Activated CD8-positive, alpha-beta memory T cell treated with anti-CD3 and anti-CD28 coated beads, Interleukin-2, amount 10 ng/mL, durations not matched to agents 7 days and 5 days (primary cell): ENCODE measurements at regions not wholly inside any gene's neighbourhood (a gene's known extent, or its start where the extent isn't known, plus 50 kb on each side); places are given as distances from the start of the nearest gene placed in this dataset.

ENCODE experiments used
- ATAC-seq: fragments of 150-1000 bp; cut with Tn5 transposase; one replicate; pipeline ENCODE4 v1.10.0; 2021; ENCODE audit warnings: moderate library complexity
- CTCF ChIA-PET: fragments of 350-600 bp; sonication (Branson Sonifier 250); formaldehyde crosslinking; loops from one replicate; lab custom pipeline; 2021; ENCODE audit warnings: antibody characterized with exemption; lab: Charles Lee
- DNase-seq: peaks from one replicate; pipeline ENCODE4 v3.0.0-alpha.2; 2020
- H3K27ac Mint-ChIP-seq: one replicate; pipeline ENCODE4 v1.8.0; 2021; ENCODE audit warnings: mild to moderate bottlenecking, mixed read lengths
- H3K27me3 Mint-ChIP-seq: one replicate; pipeline ENCODE4 v1.8.0; 2021; ENCODE audit warnings: mixed read lengths
- H3K36me3 Mint-ChIP-seq: one replicate; pipeline ENCODE4 v1.8.0; 2021; ENCODE audit warnings: mild to moderate bottlenecking, mixed read lengths
- H3K4me1 Mint-ChIP-seq: one replicate; pipeline ENCODE4 v1.8.0; 2021; ENCODE audit warnings: mixed read lengths
- H3K4me3 Mint-ChIP-seq: one replicate; pipeline ENCODE4 v1.8.0; 2021; ENCODE audit warnings: mild to moderate bottlenecking, moderate library complexity, mixed read lengths
- H3K9me3 Mint-ChIP-seq: one replicate; pipeline ENCODE4 v1.8.0; 2022; ENCODE audit warnings: low read depth, mixed read lengths

- H3K9me3 Mint-ChIP-seq, result no peaks in the 10 kb centered on the region
Observed at GRCh38 chr6:133610971-133611370, 277.9 kb upstream of the TCF21 start.

GRCh38 chr6:133612459-133612858, 276.5 kb upstream of the TCF21 start:
- Mint-ChIP-seq H3K36me3 (no peaks in the 10 kb centered on the region), H3K9me3 (no peaks in the 10 kb centered on the region), H3K4me1 (no peaks in the 10 kb centered on the region), H3K27ac (no peak overlapping the region), H3K4me3 (no peak overlapping the region), H3K27me3 (no peaks in the 10 kb centered on the region)
- ATAC-seq (no peak), DNase-seq (no peak)
- CTCF ChIA-PET, result no interaction called here

More at GRCh38 chr6:133610971-133611370, 277.9 kb upstream of the TCF21 start:
- CTCF ChIA-PET, result no interaction called here
- Mint-ChIP-seq H3K4me1 (no peaks in the 10 kb centered on the region), H3K36me3 (no peaks in the 10 kb centered on the region), H3K4me3 (no peak overlapping the region), H3K27ac (no peak overlapping the region), H3K27me3 (no peaks in the 10 kb centered on the region)
- DNase-seq (no peak), ATAC-seq (no peak)

- no peaks in the 10 kb centered on the region for H3K27me3 Mint-ChIP-seq
- no peak overlapping the region for H3K4me3 Mint-ChIP-seq
- H3K4me1 Mint-ChIP-seq, result no peaks in the 10 kb centered on the region
- CTCF ChIA-PET, result no interaction called here
- no peak for ATAC-seq
- H3K9me3 Mint-ChIP-seq, result no peaks in the 10 kb centered on the region
- no peaks in the 10 kb centered on the region for H3K36me3 Mint-ChIP-seq
- no peak overlapping the region for H3K27ac Mint-ChIP-seq
- DNase-seq, result no peak
Observed at GRCh38 chr6:133613211-133613610, 275.7 kb upstream of the TCF21 start.

GRCh38 chr6:133621751-133622150, 267.2 kb upstream of the TCF21 start:
- no peaks in the 10 kb centered on the region for H3K9me3 Mint-ChIP-seq
- H3K27ac Mint-ChIP-seq, result no peak overlapping the region
- no peak overlapping the region for H3K4me3 Mint-ChIP-seq
- H3K36me3 Mint-ChIP-seq, result no peaks in the 10 kb centered on the region
- DNase-seq, result no peak
- CTCF ChIA-PET, result no interaction called here
- H3K27me3 Mint-ChIP-seq, result no peaks in the 10 kb centered on the region
- no peak for ATAC-seq
- no peaks in the 10 kb centered on the region for H3K4me1 Mint-ChIP-seq

GRCh38 chr6:133623065-133623464, 265.8 kb upstream of the TCF21 start:
- Mint-ChIP-seq H3K4me1 (no peaks in the 10 kb centered on the region), H3K4me3 (no peak overlapping the region), H3K9me3 (no peaks in the 10 kb centered on the region), H3K36me3 (no peaks in the 10 kb centered on the region), H3K27me3 (no peaks in the 10 kb centered on the region), H3K27ac (no peak overlapping the region)
- ATAC-seq (no peak), DNase-seq (no peak)
- CTCF ChIA-PET, result no interaction called here

- no peaks in the 10 kb centered on the region for H3K9me3 Mint-ChIP-seq
- H3K27ac Mint-ChIP-seq, result no peak overlapping the region
- H3K36me3 Mint-ChIP-seq, result no peaks in the 10 kb centered on the region
- no peaks in the 10 kb centered on the region for H3K4me1 Mint-ChIP-seq
- CTCF ChIA-PET, result no interaction called here
- ATAC-seq, result no peak
- H3K27me3 Mint-ChIP-seq, result no peaks in the 10 kb centered on the region
- no peak overlapping the region for H3K4me3 Mint-ChIP-seq
- no peak for DNase-seq
Observed at GRCh38 chr6:133623621-133624020, 265.3 kb upstream of the TCF21 start.

- H3K9me3 Mint-ChIP-seq, result no peaks in the 10 kb centered on the region
- DNase-seq (no peak), ATAC-seq (no peak)
- H3K27ac Mint-ChIP-seq, result no peak overlapping the region
- H3K4me3 Mint-ChIP-seq, result no peak overlapping the region
- H3K4me1 Mint-ChIP-seq, result no peaks in the 10 kb centered on the region
- CTCF ChIA-PET, result no interaction called here
- no peaks in the 10 kb centered on the region for H3K27me3 Mint-ChIP-seq
- H3K36me3 Mint-ChIP-seq, result no peaks in the 10 kb centered on the region
Observed at GRCh38 chr6:133626096-133626666, 262.7 kb upstream of the TCF21 start.

- Mint-ChIP-seq H3K36me3 (no peaks in the 10 kb centered on the region), H3K27ac (no peak overlapping the region), H3K4me1 (no peaks in the 10 kb centered on the region), H3K27me3 (no peaks in the 10 kb centered on the region), H3K9me3 (no peaks in the 10 kb centered on the region), H3K4me3 (no peak overlapping the region)
- ATAC-seq (no peak), DNase-seq (no peak)
- CTCF ChIA-PET, result no interaction called here
Observed at GRCh38 chr6:133629970-133630369, 258.9 kb upstream of the TCF21 start.

- H3K36me3 Mint-ChIP-seq, result no peaks in the 10 kb centered on the region
- ATAC-seq, result no peak
- H3K4me1 Mint-ChIP-seq, result no peaks in the 10 kb centered on the region
- no peak overlapping the region for H3K27ac Mint-ChIP-seq
- no peaks in the 10 kb centered on the region for H3K9me3 Mint-ChIP-seq
- DNase-seq, result no peak
- H3K27me3 Mint-ChIP-seq, result no peaks in the 10 kb centered on the region
- CTCF ChIA-PET, result no interaction called here
- no peak overlapping the region for H3K4me3 Mint-ChIP-seq
Observed at GRCh38 chr6:133630651-133631050, 258.3 kb upstream of the TCF21 start.

GRCh38 chr6:133631421-133631820, 257.5 kb upstream of the TCF21 start:
- Mint-ChIP-seq H3K4me1 (no peaks in the 10 kb centered on the region), H3K4me3 (no peak overlapping the region), H3K27ac (no peak overlapping the region), H3K9me3 (no peaks in the 10 kb centered on the region), H3K27me3 (no peaks in the 10 kb centered on the region), H3K36me3 (no peaks in the 10 kb centered on the region)
- no peak for DNase-seq
- CTCF ChIA-PET, result no interaction called here
- ATAC-seq, result no peak

- no peaks in the 10 kb centered on the region for H3K36me3 Mint-ChIP-seq
- no peak overlapping the region for H3K4me3 Mint-ChIP-seq
- H3K27ac Mint-ChIP-seq, result no peak overlapping the region
- CTCF ChIA-PET, result no interaction called here
- no peaks in the 10 kb centered on the region for H3K9me3 Mint-ChIP-seq
- ATAC-seq (no peak), DNase-seq (no peak)
- H3K27me3 Mint-ChIP-seq, result no peaks in the 10 kb centered on the region
- no peaks in the 10 kb centered on the region for H3K4me1 Mint-ChIP-seq
Observed at GRCh38 chr6:133632206-133632605, 256.7 kb upstream of the TCF21 start.

GRCh38 chr6:133632906-133633305, 256.0 kb upstream of the TCF21 start:
- H3K27me3 Mint-ChIP-seq, result no peaks in the 10 kb centered on the region
- CTCF ChIA-PET, result no interaction called here
- ATAC-seq, result no peak

GRCh38 chr6:133634474-133634873, 254.4 kb upstream of the TCF21 start:
- no peaks in the 10 kb centered on the region for H3K27me3 Mint-ChIP-seq
- H3K27ac Mint-ChIP-seq, result no peak overlapping the region
- no peaks in the 10 kb centered on the region for H3K36me3 Mint-ChIP-seq
- H3K4me3 Mint-ChIP-seq, result no peak overlapping the region
- DNase-seq (no peak), ATAC-seq (no peak)
- H3K9me3 Mint-ChIP-seq, result no peaks in the 10 kb centered on the region
- no peaks in the 10 kb centered on the region for H3K4me1 Mint-ChIP-seq
- CTCF ChIA-PET, result no interaction called here

More at GRCh38 chr6:133632906-133633305, 256.0 kb upstream of the TCF21 start:
- DNase-seq, result no peak
- no peaks in the 10 kb centered on the region for H3K36me3 Mint-ChIP-seq
- H3K4me3 Mint-ChIP-seq, result no peak overlapping the region
- no peak overlapping the region for H3K27ac Mint-ChIP-seq
- H3K9me3 Mint-ChIP-seq, result no peaks in the 10 kb centered on the region
- no peaks in the 10 kb centered on the region for H3K4me1 Mint-ChIP-seq

GRCh38 chr6:133635447-133635846, 253.5 kb upstream of the TCF21 start:
- Mint-ChIP-seq H3K36me3 (no peaks in the 10 kb centered on the region), H3K27me3 (no peaks in the 10 kb centered on the region), H3K4me3 (no peak overlapping the region), H3K4me1 (no peaks in the 10 kb centered on the region), H3K9me3 (no peaks in the 10 kb centered on the region), H3K27ac (no peak overlapping the region)
- DNase-seq (no peak), ATAC-seq (no peak)
- CTCF ChIA-PET, result no interaction called here

- Mint-ChIP-seq H3K27ac (no peak overlapping the region), H3K27me3 (no peaks in the 10 kb centered on the region), H3K4me3 (no peak overlapping the region), H3K4me1 (no peaks in the 10 kb centered on the region), H3K9me3 (no peaks in the 10 kb centered on the region), H3K36me3 (no peaks in the 10 kb centered on the region)
- no peak for ATAC-seq
- CTCF ChIA-PET, result no interaction called here
- no peak for DNase-seq
Observed at GRCh38 chr6:133637436-133637835, 251.5 kb upstream of the TCF21 start.
